ENCODE measurements at regions not wholly inside any gene's neighbourhood (a gene's known extent, or its start where the extent isn't known, plus 50 kb on each side); places are given as distances from the start of the nearest gene placed in this dataset.

DNA sequence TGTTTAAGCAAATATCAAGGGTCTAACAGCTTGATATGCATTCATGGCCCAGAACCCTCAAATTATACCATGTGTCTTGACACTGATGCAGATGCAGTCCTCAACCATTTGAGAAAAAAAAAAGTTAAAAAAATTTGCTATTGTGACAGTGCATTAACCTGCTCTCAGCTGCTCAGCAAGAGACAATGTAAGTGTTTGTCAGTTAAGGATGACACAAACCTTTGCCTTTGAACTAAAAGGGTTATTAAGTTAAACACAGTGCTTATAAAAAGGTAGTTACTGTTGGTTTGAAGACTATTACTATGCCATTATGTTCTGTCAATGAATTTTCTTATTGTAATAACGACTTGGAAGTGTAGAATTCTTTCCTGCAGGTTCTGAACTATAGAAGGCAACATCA is 655.6 kb upstream of the NEGR1 start:
- H3K36me3 Mint-ChIP-seq (ENCODE audit: unreplicated experiment) = peaks cover under 1% of the 10 kb centered on the region

DNA sequence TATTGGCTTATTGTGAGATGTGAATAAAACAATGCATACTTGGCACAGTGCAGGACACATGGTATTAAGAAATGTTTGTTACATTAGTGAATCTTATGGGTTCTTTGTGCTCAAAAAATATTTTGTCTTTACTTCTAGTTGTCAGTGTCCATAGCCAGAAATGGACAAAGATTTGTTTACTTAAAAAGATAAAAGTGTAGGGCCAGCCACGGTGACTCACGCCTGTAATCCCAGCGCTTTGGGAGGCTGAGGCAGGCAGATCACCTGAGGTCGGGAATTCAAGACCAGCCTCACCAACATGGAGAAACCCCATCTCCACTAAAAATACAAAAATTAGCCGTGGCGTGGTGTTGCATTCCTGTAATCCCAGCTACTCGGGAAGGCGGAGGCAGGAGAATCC is 654.6 kb upstream of the NEGR1 start:
- H3K9me3 Mint-ChIP-seq (ENCODE audit: unreplicated experiment) = peaks cover 3% of the 10 kb centered on the region
- no peak overlapping the region for H3K27ac Mint-ChIP-seq (ENCODE audit: unreplicated experiment)
- no peak overlapping the region for H3K4me3 Mint-ChIP-seq (ENCODE audit: unreplicated experiment)
- H3K4me1 Mint-ChIP-seq (ENCODE audit: low read depth, unreplicated experiment) = peaks cover 6% of the 10 kb centered on the region
- TF ChIP-seq, protein P1, sequence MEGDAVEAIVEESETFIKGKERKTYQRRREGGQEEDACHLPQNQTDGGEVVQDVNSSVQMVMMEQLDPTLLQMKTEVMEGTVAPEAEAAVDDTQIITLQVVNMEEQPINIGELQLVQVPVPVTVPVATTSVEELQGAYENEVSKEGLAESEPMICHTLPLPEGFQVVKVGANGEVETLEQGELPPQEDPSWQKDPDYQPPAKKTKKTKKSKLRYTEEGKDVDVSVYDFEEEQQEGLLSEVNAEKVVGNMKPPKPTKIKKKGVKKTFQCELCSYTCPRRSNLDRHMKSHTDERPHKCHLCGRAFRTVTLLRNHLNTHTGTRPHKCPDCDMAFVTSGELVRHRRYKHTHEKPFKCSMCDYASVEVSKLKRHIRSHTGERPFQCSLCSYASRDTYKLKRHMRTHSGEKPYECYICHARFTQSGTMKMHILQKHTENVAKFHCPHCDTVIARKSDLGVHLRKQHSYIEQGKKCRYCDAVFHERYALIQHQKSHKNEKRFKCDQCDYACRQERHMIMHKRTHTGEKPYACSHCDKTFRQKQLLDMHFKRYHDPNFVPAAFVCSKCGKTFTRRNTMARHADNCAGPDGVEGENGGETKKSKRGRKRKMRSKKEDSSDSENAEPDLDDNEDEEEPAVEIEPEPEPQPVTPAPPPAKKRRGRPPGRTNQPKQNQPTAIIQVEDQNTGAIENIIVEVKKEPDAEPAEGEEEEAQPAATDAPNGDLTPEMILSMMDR (IDR thresholded peaks at IDR 0.05; ENCODE audit: partially characterized antibody, unreplicated experiment) = no peak
- DNase-seq = no peak
- peaks cover 8% of the 10 kb centered on the region for H3K36me3 Mint-ChIP-seq (ENCODE audit: unreplicated experiment)
- H3K27me3 Mint-ChIP-seq (ENCODE audit: unreplicated experiment) = no peaks in the 10 kb centered on the region

More for the DNA sequence above, 655.6 kb upstream of the NEGR1 start:
- Mint-ChIP-seq H3K27ac (ENCODE audit: unreplicated experiment) (no peak overlapping the region), H3K4me3 (ENCODE audit: unreplicated experiment) (no peak overlapping the region), H3K4me1 (ENCODE audit: low read depth, unreplicated experiment) (peaks cover 16% of the 10 kb centered on the region), H3K27me3 (ENCODE audit: unreplicated experiment) (no peaks in the 10 kb centered on the region), H3K9me3 (ENCODE audit: unreplicated experiment) (no peaks in the 10 kb centered on the region)
- TF ChIP-seq, protein P1 (IDR thresholded peaks at IDR 0.05; ENCODE audit: partially characterized antibody, unreplicated experiment) = no peak
- DNase-seq = no peak

DNA sequence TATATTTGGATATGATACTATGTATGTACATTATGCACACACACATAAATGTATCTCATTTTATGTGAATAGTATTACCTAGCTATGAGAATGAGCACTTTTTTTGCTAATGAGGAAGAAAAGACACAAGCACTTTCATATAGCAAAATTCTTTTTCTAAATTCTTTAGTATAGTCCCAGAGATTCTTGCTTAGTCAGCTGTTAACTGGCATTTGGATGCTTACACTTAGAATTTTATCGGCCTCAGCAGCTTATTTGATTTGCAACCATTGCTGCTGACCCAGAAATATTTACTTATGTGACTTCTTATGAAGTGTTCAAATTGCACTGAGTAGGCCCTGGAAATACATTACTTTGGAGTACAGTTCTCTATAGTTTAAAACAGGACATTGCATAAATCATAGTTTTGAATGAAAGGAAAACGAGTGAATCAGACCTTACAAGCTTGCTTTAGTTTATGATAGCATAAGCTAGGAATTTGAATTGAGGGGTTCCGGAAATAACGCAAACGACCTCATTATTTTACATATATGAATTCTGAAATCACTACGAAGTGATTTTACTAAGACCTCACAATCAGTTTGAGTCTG is 653.9 kb upstream of the NEGR1 start:
- H3K36me3 Mint-ChIP-seq (ENCODE audit: unreplicated experiment) = peaks cover 8% of the 10 kb centered on the region
- no peak overlapping the region for H3K4me3 Mint-ChIP-seq (ENCODE audit: unreplicated experiment)
- no peak for DNase-seq
- H3K4me1 Mint-ChIP-seq (ENCODE audit: low read depth, unreplicated experiment) = peaks cover 2% of the 10 kb centered on the region
- peaks cover 5% of the 10 kb centered on the region for H3K9me3 Mint-ChIP-seq (ENCODE audit: unreplicated experiment)
- no peaks in the 10 kb centered on the region for H3K27me3 Mint-ChIP-seq (ENCODE audit: unreplicated experiment)
- TF ChIP-seq, protein P1 (IDR thresholded peaks at IDR 0.05; ENCODE audit: partially characterized antibody, unreplicated experiment) = no peak
- H3K27ac Mint-ChIP-seq (ENCODE audit: unreplicated experiment) = no peak overlapping the region

DNA sequence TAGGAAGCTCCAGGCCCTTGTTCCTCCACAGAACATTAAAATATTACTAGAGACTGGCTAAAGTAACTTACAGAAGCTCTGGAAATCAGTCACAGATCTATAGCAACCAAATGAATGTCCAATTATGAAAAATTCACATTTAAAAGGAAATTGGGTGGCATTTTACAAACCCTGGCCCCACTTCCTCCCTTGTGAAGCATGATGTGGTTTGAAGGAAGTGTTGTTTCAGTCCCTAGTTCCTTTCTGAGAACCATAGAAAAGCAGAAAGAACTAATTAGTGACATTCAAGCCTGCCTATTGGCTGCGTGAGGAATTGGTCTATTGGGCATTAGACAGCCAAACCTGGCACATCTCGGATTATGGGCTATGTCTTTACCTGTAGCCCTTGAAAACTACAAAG is 649.7 kb upstream of the NEGR1 start:
- TF ChIP-seq, protein P1 (IDR thresholded peaks at IDR 0.05; ENCODE audit: partially characterized antibody, unreplicated experiment) = no peak
- H3K9me3 Mint-ChIP-seq (ENCODE audit: unreplicated experiment) = peaks cover 5% of the 10 kb centered on the region

DNA sequence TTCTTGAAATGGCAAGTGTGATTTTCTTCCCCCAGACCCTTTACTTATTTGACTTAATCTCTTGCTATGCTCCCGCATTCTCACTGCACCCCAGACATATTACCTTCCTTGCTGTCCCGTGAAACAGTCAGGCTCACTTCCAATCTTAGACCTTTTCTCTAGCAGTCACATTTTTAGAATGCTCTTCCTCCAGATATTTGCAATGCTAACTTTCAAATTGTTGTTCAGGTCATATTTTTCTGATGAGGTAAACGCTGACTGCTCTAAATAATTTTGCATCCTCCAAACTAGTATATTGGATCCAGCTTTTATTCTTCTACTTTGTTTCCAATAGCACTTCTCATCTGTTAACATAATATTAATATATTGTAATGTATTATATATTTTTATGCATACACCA is 648.2 kb upstream of the NEGR1 start:
- Mint-ChIP-seq H3K4me1 (ENCODE audit: low read depth, unreplicated experiment) (no peaks in the 10 kb centered on the region), H3K27ac (ENCODE audit: unreplicated experiment) (no peak overlapping the region), H3K36me3 (ENCODE audit: unreplicated experiment) (peaks cover 8% of the 10 kb centered on the region), H3K9me3 (ENCODE audit: unreplicated experiment) (peaks cover 5% of the 10 kb centered on the region), H3K4me3 (ENCODE audit: unreplicated experiment) (no peak overlapping the region), H3K27me3 (ENCODE audit: unreplicated experiment) (no peaks in the 10 kb centered on the region)
- TF ChIP-seq, protein P1 (IDR thresholded peaks at IDR 0.05; ENCODE audit: partially characterized antibody, unreplicated experiment) = no peak
- no peak for DNase-seq

More for the DNA sequence above, 649.7 kb upstream of the NEGR1 start:
- DNase-seq = no peak
- H3K4me1 Mint-ChIP-seq (ENCODE audit: low read depth, unreplicated experiment) = no peaks in the 10 kb centered on the region
- no peak overlapping the region for H3K27ac Mint-ChIP-seq (ENCODE audit: unreplicated experiment)
- H3K4me3 Mint-ChIP-seq (ENCODE audit: unreplicated experiment) = no peak overlapping the region
- H3K36me3 Mint-ChIP-seq (ENCODE audit: unreplicated experiment) = peaks cover 8% of the 10 kb centered on the region
- no peaks in the 10 kb centered on the region for H3K27me3 Mint-ChIP-seq (ENCODE audit: unreplicated experiment)

All from glutamatergic neuron (in vitro differentiated cells).